EL (cell line): ENCODE measurements at regions not wholly inside any gene's neighbourhood (a gene's known extent, or its start where the extent isn't known, plus 50 kb on each side); places are given as distances from the start of the nearest gene placed in this dataset.
A peak's percentile ranks its signal among the peaks of the same experiment; 100 is the strongest.
"Not testable (repeated sequence)": the region's sequence is repeated elsewhere in the genome, so short reads cannot be mapped to it uniquely, and the experiment has no call there.

Source experiments
- DNase-seq: peaks from one replicate; pipeline ENCODE4 v3.0.0-alpha.2; 2016

DNA sequence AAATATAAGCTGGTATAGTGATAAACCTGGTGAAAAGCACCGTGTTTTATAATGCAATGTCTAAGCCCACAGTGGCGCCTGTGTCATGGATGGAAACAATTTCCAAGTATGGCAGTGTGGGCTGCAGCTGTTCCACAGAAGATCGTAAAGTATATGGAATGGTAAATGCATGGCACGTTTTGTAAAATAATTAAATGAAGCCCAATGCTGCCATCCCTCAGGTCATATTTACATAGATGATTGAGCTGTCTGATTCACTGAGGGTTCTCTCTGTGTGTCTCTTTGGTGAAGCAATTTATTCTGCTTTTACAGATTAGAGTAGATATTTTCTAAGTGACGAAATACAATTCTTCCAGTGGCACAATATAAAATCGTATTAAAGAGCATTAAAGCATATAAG is 164.8 kb downstream of the ASMT start:
- no peak for DNase-seq

DNA sequence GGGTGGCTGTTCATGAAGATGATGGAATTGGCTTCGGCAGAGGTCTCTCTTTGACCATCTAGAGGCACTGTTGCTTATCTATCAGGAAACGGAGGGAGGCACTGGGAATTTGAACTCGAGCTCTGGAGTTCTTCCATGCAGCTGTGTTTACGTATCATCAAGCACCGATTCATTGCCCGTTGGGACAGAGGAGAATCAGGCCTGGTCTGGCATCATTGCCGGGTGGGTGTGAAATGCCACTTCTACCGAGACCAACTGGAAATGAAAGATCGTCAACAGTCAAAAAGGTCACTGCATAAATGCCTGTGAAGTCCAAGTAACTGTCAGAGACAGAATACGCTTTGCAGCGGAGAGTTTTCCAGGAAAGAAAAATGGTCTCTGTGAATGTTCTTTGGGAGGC is 166.9 kb downstream of the ASMT start:
- no peak for DNase-seq

DNA sequence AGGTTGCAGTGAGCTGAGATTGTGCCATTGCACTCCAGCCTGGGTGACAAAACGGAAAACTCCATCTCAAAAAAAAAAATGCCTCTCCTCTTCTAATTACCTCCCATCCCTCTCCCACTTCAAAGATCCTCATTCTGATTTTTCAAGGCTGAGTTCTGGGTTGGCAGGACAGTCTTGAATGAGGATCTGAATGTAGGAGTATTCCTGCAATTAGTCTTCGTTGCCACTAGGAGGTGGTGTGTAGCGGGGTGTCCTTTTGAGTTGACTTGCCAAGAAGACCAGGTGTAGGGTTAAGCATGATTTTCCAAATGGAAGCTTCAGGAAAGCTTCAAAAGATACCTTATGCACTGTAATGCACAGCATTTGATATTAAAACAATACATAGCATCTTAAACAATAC is 169.9 kb downstream of the ASMT start:
- DNase-seq = no peak

DNA sequence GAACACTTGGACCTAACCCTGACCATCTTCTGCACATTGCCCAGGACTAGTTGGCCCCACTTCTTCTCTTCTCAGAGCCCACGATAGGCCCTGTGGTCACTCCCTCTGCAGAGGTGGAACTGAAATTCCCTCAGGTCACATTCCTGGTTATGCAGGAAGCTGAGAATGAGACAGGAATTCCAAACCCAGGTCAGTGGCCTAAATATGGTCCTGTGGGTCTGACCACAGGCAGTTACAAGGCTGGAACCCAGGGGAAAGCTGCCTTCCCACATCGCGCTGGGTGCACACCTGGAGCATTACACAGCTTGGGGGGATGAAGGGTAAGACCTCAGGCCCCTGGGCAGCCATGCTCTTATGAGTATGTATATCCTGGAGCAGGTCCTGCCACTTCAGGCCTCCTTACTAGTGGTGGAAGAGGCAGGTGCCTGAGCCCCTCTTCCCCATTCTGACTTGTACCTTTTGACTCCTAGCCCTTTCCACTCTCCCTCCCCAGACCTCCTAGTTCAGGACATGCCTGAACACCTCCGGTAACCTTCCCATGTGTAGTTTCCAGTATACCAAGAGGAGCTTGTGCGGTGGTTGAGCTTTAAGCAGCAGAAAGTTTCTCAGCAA is 173.5 kb downstream of the ASMT start:
- no peak for DNase-seq

DNA sequence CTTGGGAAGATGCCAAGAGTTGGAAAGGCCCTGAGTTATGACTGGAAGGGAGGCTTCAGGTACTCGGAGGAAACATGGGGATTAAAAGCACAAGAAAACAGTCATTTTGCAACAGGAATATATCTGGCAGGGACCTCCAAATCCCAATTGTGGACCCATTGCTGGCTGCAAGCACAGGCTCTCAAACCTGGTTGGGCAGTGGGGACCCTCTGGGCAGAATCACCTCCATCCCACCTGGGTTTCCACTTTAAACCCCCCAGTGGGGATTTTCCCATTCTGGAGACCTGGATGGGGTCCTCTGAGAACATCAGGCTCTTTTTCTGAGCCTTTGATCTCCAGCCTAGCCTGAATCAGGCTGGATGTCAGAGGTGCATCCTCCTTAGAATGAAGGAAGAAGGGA is 177.8 kb downstream of the ASMT start:
- DNase-seq = no peak

DNA sequence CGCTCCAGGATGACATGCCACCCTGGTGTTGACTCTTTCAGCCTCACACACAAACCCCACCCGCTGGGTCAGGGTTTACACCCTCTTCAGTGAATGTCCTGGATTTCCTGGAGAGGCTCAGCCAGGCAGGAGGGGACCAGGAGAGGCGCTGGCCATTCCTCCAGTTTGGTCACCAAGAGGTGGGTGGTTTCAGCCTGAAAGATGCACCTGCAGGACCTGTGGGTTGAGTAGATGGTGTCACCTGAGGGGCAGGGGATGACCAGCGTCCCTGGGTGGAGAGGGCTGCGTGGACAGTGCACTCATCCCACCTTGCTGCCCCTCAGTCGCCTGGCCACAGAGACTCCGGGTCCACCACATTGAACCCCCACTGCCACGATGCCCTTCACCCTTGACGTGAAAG is 179.7 kb downstream of the ASMT start:
- no peak for DNase-seq

DNA sequence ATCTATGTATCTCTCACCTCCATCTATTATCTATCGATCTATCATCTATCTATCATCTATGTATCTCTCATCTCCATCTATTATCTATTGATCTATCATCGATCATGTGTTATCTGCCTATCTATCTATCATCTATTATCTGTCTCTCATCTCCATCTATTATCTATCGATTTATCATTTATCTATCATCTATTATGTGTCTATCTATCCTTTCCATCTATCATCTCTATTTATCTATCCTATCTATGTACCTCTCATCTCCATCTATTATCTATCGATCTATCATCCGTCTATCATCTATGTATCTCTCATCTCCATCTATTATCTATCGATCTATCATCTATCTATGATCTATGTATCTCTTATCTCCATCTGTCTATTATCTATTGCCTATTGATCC is 188.1 kb downstream of the ASMT start:
- DNase-seq = no peak

DNA sequence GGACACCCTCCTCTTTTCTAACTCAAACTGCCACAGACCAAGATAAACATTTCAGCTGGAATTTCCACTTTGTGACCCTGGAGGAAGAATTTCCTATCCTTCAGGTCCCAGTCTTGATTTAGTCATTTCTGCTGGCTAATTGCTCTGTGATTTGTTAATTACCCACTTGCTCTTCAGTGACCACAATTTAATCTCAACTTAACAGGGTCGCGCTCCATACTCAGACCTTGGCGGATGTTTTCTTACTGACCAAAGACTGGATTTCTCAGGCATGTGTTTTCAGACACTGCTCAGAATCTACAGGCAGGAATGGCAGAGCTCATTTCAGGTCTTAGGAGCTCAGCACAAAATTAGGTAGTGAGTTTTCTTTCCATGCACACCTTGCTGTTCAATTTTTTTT is 188.9 kb downstream of the ASMT start:
- DNase-seq = no peak

DNA sequence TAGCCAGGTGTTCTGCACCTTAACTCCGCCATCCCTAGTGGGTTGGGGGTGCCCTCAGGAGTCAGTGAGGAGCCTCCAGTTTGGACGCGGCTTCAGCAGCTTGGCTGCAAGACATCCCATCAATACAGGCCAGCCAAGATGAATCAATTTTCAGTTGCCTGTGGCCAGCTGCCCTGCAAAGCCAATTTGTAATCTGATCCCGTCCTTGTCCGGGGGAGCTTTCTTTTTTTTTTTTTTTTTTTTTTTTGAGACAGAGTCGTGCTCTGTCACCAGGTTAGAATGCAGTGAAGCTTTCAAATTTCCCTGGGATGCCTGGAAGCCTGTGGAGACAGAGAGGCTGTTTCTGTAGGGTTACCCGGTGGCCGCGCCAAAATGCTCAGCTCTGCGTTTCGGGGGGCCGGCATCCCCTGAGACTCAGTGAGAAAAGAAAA is 192.5 kb downstream of the ASMT start:
- DNase-seq = peak; percentile 5

DNA sequence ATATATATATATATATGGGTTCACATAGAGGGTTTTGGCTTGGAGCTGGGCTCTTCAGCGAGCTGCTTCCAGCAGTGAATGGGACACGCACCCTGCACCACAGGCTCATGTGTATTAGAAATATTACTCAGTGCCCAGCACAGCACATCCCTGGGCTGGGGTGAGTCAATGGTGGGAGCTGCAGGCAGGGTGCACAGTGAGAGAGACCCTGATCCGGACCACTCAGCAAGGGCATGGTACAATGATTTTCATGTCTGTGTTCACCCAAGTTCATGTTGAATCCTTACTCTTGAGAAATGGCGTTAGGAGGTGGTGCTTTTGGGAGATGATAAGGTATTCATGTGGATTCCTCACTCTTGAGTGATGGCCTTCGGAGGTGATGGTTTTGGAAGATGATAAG is 194.7 kb downstream of the ASMT start:
- DNase-seq = no peak

DNA sequence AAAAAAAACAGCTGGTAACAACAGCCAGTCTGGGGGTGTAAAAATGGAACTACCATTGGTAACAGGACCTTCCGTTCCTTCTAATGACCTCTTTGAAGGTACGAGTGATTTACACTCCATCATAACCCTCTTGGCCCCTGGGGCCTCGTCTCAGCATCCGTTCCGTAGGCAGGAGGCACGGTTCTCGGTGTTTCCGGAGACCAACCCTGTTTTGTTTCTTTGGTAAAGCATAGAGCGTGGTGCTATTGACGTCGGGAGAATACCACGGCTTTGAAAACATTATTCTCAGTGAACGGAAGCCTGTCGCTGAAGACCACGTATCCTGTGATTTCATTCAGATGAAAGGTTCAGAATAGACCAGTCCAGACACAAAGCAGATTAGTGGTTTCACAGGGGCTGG is 198.9 kb downstream of the ASMT start:
- no peak for DNase-seq

DNA sequence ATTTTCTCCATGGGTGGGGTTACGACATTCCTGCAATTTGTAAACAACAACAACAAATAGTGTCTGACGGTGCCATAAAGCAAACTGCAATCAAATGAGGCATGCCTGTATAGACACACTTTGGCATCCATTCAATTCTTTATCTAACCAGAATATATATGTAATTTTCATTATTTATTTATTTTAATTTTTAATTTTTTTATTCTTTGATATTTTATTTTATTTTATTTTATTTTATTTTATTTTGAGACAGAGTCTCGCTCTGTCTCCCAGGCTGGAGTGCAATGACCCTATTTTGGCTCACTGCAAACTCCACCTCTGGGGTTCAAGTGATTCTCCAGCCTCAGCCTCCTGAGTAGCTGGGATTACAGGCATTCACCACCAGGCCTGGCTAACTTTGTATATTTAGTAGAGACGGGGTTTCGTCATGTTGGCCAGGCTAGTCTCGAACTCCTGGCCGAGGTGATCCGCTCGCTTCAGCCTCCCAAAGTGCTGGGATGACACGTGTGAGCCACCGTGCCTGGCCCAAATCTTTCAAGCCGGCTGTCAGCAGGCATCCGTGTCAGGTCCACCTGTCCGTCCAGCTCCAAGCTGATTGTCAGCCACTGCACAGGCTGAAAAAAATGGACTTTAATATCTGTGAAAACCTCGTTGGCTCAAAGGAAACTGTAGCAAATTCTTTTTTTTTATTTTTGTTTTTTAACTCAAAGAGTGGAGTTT is 200.8 kb downstream of the ASMT start:
- DNase-seq = no peak

DNA sequence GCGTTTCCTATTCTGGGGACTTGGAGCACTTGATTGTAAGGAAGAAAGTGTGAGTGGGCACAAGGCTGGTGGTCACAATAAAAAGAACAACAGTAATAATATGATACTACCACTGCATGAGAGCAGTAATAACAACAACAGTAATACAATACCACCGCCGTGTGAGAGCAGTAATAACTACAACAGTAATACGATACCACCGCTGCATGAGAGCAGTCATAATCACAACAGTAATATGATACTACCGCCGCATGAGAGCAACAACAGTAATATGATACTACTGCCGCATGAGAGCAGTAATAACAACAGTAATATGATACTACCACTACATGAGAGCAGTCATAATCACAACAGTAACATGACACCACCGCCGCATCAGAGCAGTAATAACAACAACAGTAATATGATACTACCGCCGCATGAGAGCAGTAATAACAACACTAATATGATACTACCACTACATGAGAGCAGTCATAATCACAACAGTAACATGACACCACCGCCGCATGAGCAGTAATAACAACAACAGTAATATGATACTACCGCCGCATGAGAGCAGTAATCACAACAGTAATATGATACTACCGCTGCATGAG is 201.6 kb downstream of the ASMT start:
- DNase-seq = not testable (repeated sequence)

DNA sequence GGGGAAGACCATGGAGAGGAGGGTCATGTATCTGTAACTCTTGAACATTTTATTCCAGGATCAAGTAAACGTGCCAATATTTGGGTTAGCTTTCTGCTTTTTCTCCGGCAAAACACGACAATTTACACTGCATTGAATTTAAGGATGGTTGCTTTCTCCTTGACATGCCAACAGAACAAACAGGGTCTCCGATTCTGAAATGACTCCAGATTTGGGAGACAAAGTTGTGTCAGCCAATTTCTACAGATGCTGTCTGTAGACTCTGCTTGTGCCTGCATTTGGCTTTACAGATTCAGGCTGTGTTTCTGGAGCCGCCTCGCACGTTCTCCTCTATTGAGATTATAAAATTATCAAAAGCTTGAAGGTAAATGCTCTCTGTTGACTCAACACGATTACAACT is 207.0 kb downstream of the ASMT start:
- no peak for DNase-seq

DNA sequence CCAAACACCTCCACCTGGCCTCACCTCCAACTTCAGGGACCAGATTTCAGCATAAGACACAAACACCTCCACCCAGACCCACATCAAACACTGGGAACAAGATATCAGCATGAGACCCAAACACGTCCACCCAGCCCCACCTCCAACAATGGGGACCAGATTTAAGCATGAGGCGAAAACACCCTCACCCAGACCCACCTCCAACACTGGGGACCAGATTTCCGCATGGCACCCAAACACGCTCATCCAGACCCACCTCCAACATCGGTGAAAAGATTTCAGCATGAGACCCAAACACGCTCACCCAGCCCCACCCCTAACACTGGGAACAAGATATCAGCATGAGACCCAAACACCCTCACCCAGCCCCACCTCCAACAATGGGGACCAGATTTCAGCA is 210.0 kb downstream of the ASMT start:
- DNase-seq = no peak

DNA sequence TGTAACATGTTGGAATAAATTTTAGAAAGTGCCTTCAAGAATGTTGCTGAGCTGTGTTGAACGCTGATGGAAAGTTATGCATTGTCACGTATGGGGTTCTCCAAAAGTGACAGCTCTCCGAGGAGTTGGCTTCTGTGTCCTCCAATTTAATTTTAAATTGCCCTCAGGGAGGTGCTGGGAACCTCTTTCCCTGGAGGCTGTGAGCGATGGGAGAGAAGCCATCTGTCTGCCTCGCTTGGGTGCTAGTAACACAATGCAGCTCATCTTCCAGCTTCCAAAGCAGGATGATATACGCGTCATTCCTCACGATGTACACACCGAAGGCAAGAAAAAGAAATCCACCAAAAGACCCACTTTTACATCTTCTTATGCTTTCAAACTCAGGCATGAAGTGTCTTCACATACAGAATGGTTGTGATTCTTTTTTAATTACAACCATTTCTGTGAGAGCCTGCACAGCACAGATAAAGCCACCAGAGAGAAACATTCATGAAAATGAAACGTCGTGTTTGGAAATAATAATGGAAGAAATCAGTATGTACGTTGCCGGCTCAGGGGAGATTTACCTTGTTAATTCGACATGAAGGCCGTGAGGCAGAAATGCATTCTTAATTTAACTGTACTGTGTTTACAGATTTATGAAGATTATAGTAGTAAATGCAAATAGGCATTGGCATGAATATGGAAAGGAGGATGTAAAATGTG is 218.9 kb downstream of the ASMT start:
- DNase-seq = no peak

DNA sequence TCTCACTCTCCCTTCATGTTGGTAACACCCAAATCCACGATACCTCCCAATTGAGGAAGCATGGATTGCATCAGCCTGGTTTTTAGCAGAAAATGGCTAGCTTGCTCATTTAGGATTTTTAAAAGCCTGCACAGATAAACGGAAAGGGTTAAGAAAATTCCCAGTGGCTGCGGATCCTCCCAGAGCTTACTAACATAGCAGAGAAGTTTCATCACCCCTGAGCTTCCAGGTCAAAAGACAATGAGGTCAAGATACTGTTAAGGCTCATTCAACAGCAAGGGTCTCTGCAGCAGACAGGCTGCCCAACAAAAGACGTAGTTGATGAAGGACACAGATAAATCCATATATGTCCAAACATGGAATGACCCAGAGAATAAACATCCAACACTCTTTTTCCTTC is 220.2 kb downstream of the ASMT start:
- no peak for DNase-seq

DNA sequence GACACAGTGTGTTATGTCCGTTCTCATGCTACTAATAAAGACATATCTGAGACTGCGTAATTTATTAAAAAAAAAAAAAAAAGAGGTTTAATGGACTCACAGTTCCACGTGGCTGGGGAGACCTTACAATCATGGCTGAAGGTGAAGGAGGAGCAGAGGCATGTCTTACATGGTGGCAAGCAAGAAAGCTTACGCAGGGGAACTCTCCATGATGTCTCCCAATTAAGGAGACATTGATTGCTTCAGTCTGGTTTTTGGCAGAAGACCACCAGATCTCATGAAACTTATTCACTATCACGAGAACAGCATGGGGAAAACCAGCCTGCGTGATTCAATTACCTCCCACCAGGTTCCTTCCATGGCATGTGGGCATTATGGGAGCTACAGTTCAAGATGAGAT is 221.8 kb downstream of the ASMT start:
- DNase-seq = no peak

DNA sequence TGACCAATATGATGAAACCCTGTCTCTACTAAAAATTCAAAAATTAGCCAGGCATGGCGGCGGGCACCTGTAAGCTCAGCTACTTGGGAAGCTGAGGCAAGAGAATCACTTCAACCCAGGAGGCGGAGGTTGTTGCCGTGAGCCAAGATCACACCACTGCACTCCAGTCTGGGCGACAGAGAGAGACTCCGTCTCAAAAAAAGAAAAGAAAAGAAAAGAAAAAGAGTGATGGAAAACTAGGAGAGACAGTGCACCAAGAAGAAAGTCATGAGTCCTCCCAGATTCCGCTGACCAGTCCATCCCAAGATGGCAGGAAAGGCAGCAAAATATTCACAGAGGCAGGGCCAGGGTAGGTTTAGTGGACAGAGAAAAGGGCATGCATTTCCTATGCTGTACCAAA is 226.9 kb downstream of the ASMT start:
- no peak for DNase-seq

DNA sequence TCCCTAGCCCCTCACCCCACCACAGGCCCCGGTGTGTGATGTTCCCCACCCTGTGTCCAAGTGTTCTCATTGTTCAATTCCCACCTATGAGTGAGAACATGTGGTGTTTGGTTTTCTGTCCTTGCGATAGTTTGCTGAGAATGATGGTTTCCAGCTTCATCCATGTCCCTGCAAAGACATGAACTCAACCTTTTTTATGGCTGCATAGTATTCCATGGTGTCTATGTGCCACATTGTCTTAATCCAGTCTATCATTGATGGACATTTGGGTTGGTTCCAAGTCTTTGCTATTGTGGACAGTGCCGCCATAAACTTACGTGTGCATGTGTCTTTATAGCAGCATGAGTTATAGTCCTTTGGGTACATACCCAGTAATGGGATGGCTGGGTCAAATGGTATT is 232.1 kb downstream of the ASMT start:
- not testable (repeated sequence) for DNase-seq

DNA sequence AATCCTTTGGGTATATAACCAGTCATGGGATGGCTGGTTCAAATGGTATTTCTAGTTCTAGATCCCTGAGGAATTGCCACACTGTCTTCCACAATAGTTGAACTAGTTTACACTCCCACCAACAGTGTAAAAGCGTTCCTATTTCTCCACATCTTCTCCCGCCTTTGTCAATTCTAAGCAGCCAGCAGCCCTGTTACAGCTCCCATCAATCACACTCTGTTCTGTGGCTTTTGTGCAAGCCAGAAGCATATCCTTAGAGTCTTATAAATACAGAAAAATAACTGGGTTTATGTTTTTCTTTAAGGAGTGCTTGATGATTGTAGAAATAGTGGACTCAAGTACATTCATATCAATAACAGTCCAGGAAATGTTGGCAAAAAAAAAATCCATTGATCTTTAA is 232.9 kb downstream of the ASMT start:
- not testable (repeated sequence) for DNase-seq

DNA sequence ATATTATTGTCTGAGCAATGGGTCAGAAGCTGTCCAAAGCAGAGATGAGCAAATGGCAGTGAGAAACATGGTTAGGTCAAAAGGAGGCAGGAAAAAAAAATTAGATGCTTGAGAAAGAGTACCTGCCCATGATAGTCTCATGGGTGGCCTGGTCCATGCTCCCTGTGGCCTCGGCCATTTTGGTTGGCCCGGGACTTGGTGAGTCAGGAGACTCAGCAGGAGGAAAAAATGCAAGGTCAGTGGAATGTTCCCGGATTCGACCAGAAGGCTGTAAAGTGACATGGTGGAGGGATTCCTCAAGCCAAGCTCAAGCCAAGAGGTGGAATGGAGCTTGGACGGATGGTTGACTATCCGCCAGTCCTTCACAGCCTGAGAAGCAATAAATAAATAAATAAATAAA is 236.7 kb downstream of the ASMT start:
- DNase-seq = no peak

DNA sequence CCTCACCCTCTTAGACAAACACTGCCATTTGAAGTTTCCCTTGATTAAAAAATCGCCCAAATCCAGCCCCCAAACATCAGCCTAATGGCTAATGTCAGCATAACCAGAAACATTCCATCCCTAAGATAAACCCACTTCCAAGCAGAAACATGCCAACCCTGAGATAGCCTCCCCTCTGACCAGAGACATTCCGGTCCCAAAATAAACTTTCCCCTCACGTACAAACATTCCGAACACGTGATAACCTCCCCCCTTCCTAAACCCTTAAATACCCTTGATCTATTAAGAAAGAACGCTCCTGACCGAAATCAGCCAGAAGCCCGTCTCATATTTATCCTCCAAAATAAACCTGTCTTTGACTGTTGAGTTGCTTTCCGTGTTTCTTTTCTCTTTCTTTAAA is 237.2 kb downstream of the ASMT start:
- no peak for DNase-seq

DNA sequence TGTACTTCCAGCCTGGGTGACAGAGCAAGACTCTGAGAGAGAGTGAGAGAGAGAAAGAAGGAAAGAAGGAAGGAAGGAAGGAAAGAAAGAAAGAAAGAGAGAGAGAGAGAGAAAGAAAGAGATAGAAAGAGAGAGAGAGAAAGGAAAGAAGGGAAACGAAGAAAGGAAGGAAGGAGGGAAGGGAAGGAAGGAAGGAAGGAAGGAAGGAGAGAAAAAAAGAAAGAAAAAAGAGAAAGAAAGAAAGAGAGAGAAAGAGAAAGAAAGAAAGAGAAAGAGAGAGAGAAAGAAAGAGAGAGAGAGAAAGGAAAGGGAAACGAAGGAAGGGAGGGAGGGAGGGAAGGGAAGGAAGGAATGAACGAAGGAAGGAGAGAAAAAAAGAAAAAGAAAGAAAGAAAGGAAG is 238.6 kb downstream of the ASMT start:
- DNase-seq = no peak
